Fibroblast of skin of scalp (primary cell): ENCODE measurements at regions not wholly inside any gene's neighbourhood (a gene's known extent, or its start where the extent isn't known, plus 50 kb on each side); places are given as distances from the start of the nearest gene placed in this dataset.

Experiments
- DNase-seq: peaks from one replicate; pipeline ENCODE4 v3.0.0-alpha.2; 2013

- DNase-seq, result no peak
Measured at GRCh38 chr2:128368437-128369107, 49.9 kb upstream of the HS6ST1 start.

DNA sequence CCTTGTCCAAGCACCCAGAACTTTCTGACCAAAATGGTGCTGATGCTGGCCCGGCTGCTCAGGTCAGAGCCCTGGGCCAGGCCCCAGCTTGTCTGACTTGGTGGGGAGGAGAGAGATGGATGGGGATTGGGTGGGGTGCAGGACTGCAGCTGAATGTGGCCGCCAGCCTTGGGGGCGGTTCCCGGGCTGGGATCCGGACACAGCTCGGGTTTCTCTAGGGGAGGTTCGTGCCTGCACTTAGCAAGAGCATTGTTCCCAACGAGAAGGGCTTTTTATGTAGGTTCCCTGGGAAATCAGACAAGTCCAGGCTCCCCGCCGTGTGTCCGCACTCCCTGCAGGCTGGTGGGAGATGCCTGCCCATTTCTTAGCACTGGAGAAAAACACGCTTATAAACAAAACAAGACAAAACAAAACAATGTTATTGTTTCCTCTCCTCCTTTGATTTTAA is 50.5 kb upstream of the HS6ST1 start:
- peak; percentile 77 for DNase-seq

GRCh38 chr2:128369602-128370467 is 51.2 kb upstream of the HS6ST1 start:
- no peak for DNase-seq

DNA sequence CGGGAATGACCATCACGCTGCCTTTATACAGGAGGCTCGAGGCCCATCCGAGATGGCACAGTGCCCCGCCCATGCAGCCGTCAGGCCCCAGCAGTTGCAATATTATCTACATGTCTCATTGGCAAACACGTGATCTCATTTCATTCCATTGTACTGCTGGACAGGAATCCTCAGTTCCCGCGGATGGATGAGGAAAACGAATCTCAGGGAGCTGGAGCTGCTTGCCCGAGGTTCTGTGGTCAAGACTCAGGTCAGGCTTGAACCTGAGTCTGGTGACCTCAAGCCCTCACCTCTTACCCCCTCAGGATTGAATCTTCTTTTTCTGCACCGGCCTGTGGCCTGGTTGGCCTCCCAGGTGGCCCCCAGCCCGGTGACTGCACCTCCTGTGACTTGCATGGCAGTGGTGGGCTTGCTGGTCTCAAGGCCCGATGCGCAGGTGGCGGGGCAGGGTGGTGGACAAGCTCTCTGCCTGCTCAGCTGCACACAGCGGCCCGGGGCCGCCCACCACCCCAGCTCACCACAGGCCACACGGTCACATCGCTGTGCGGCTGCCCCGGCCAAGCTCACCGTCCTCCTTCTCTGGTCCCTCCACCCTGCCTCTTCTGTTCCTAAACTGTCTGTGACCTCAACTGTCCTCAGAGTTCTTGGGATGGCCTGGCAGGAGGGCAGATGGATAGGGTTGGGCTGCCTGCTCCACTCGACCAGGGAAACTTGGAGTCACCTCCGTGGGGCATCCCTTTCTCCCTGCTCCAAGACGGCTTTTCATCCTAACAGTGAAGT is 52.0 kb upstream of the HS6ST1 start:
- DNase-seq, result peak; percentile 66

GRCh38 chr2:128371248-128371630 is 52.6 kb upstream of the HS6ST1 start:
- no peak for DNase-seq

DNA sequence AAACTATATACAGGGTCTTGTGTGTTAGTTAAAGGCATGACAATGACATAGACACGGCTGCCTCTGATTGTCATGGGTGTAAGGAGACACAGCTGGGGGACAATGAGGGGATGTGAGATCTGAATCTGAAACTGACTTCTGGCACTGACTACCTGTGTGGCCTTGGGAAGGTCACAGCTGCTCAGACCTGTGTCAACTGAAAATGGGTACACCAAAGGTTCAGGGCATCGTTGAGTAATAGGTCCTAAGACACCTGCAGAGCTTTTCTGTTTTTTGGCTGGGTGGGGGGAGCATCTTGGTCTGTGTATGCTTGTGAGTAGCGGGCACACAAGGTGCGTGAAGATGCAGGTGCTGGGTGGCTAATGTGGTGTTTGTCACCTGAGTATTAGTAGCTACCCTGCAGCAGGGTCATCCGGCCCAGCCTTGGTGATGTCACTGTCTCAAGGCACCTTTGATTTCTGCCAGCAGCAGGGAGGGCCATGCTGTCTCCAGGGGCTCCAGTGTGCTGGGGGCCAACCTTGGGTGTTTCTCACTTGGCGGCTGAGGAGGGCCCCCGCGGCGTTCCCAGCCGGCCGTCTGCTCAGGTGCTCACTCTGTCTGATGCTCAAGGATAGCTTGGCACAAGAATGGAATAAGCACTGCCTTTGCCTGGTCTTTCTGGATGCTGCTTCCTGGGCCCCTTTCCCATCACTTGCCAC is 53.1 kb upstream of the HS6ST1 start:
- no peak for DNase-seq

DNA sequence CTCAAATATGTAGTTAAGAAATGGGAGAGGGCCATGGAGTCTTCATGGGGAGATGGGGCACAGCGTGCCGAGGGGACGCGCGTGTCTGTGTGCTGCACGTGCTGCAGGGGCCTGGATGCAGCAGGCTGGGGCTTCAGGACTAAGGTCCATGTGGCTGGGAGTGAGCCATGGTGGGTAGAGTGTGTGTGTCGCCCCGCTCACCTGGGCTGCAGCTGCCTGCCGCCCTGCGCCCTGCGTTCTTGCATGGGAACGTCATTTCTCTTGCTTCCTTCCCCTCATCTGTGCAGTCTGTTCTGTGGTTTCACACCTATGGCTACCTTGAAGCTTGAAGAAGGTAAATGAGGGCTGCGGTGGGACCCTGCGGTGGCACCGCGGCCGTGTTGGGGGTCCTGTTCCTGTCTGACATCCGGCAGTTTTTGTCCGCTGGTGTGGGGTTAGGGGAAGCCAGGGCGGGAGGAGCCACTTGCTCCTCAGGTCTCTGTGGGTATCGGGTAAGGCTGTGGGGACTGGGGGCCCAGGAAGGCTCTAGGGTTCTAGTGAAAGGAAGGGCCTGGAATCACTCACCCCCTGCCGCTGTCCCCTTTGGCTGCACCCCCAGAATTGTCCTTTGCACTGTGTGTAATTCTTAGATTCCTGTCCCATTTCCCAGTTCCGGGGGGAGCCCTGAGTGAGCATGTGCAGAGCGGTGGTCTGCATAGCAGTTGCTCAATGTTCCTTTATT is 54.1 kb upstream of the HS6ST1 start:
- DNase-seq, result no peak

DNA sequence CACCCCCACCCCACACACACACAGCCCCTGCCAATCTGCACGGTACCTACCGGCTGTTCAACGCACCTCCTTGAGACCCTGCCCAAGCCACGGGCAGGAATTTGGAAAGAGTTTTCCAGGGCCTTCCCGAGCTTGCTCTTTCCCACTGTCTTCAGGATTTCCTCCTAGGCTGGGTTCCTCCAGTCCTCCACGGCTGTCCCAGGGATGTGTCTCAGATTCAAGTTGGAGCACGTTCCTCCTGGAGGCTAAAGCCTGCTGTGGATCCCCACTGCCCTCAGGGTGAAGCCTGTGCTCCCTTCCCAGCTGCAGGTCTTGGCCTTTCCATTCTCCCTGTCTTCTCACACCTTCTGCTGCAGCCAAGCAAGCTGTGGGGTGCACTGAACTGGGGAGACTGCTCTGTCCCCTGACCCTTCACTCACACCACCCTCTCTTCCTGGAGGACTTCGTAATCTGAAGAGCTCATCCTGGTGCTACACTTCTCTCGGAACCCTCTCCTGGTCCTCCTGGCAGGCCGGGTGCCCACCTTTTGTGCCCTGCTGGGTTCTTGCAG is 54.9 kb upstream of the HS6ST1 start:
- DNase-seq, result no peak

GRCh38 chr2:128374001-128374710 is 55.5 kb upstream of the HS6ST1 start:
- peak; percentile 96 for DNase-seq

DNA sequence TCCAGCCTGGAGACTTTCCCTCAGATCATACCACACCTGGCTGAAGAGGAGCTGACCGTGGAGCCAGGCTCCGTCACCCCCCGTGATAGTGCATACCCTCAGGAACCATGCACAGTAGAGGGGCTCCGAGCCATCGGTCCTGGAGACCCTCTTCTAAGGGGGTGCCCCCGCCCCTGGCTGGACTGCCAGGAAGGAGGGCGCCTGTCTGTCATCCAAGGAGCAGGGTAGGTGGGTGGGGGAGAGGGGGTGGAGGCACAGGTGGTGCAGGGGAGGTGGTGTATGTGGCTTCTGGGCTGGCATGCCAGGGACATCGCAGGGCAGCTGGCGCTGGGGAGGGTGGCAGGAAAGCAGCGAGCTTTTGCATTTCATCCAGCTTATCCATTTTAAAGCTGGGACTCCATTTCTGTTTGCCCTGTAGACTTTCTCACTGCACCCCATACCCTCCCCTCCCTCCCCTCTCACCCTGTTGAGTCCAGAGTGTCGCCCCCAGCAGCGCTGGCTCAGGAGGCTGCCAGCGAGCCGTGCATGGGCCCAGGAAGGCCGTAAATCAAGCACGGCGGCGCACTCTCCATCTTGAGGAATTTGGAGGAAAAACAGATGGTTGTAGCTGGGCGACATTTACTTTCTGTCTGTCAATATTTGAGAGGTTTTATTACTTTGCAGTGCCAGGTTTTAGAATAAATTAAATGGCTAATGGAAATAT is 56.2 kb upstream of the HS6ST1 start:
- DNase-seq, result no peak

DNA sequence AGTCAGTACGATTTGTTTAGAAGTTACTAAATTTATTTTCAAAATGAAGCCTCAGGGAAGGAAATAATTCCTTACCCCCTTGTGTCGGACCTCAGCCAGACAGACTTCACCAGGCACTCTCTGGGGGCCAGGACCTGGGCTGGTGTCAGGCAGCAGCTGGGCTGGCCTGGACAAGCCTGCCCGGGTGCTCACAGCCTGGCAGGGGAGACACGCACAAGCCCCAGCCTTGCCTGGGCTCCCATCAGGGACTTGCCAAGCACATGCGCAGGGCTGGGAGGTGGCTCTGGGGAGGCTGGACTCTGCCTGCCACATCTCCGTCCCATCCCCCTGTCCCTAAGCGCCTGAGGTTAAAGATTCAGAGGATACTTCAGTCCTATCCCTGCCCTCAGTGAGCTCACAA is 56.8 kb upstream of the HS6ST1 start:
- no peak for DNase-seq

GRCh38 chr2:128376241-128377041 is 57.8 kb upstream of the HS6ST1 start:
- no peak for DNase-seq

DNA sequence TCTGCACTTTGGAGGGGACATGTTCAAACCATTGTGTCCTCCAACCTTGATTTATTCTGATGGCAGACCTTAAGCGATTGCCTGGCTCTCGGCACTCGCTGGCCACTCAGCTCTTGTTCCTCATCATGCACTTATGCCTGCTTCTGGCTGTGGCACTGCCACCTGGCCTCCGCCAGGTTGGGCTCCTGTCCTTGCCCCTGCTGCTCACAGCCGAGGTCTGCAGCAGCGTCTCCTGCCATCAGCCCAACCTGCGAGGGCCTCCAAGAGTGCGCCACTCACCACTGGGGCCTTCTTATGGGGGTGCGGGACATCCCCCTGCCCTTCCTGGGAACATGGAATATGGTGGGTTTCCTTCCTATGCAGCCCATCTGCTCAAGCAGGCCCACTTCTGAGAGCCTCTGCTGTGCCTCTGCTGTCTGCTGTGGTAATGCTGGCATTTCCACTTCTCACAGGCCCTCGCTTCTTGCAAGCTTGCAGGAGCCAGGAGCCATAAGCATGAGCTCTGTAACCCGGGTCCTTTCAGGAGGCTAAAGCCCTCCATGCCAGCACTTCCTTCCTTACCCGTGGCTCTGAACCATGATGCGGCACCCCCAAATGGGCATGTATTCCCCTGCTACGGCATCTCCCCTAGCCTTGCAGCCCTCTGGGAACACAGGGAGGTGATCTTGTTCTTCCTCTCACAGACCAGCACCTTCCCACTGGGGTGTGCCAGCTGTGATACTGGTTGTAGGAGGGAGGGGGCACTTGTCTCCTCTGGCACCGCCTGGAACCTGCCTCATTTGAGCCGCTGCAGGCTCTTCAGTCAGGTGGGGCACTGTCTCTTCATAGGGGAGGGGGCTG is 58.6 kb upstream of the HS6ST1 start:
- no peak for DNase-seq

- no peak for DNase-seq
Measured at GRCh38 chr2:128378231-128379020, 59.8 kb upstream of the HS6ST1 start.

- peak; percentile 95 for DNase-seq
Measured at GRCh38 chr2:128379021-128380015, 60.6 kb upstream of the HS6ST1 start.
